ENCODE measurements at regions not wholly inside any gene's neighbourhood (a gene's known extent, or its start where the extent isn't known, plus 50 kb on each side); places are given as distances from the start of the nearest gene placed in this dataset.

DNA sequence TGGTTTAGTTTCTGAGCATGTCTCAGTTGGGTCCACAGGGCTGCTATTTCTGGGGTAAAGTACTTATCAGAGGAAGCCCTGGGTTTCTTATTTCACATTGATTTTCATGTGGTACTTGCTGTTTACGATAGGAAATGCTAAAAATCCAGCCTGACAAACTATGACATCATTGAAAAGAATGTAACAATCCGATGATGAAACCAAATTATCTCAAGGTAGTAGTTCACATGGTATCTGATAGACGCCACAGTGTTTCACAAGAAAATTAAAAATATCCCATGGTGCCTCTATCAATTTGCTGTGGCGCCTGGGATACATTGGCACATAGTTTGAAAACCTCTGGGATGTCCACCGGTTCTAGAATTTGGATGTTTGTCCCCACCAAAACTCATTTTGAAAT, 418.9 kb upstream of the RPS6KA3 start:
- TF ChIP-seq, protein P1, sequence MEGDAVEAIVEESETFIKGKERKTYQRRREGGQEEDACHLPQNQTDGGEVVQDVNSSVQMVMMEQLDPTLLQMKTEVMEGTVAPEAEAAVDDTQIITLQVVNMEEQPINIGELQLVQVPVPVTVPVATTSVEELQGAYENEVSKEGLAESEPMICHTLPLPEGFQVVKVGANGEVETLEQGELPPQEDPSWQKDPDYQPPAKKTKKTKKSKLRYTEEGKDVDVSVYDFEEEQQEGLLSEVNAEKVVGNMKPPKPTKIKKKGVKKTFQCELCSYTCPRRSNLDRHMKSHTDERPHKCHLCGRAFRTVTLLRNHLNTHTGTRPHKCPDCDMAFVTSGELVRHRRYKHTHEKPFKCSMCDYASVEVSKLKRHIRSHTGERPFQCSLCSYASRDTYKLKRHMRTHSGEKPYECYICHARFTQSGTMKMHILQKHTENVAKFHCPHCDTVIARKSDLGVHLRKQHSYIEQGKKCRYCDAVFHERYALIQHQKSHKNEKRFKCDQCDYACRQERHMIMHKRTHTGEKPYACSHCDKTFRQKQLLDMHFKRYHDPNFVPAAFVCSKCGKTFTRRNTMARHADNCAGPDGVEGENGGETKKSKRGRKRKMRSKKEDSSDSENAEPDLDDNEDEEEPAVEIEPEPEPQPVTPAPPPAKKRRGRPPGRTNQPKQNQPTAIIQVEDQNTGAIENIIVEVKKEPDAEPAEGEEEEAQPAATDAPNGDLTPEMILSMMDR (IDR thresholded peaks at IDR 0.05; ENCODE audit: poor library complexity) = no peak
- no peak for TF ChIP-seq EZH2 (IDR thresholded peaks at IDR 0.05; ENCODE audit: borderline replicate concordance)
- no peak for TF ChIP-seq EZH2phosphoT487 (IDR thresholded peaks at IDR 0.05; ENCODE audit: low read depth, severe bottlenecking, unreplicated experiment)

Data from hepatocyte (in vitro differentiated cells).